ENCODE measurements at regions not wholly inside any gene's neighbourhood (a gene's known extent, or its start where the extent isn't known, plus 50 kb on each side); places are given as distances from the start of the nearest gene placed in this dataset.

DNA sequence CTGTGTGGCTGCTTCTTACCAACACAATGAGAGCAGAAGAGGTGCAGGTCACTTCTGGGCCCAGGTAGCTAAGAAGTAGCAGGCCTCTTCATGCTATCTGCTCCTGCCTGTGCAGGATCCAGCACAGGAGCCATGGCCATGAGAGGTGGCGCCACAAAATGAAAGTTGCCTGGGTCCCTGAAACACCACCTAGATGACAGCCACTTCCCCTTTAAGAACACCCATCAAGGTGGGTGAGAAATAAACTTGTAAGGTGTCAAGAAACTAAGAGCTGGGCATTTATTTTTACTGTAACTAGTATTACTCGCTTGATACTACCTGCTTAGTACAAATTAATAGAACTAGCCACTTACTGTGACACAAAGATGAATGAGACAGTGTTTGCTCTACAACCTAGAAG lies 484.6 kb upstream of the TBL1XR1 start:
- Histone ChIP-seq H3K27ac (ENCODE audit: low read depth, low read length) (no peak overlapping the region), H3K4me1 (ENCODE audit: control insufficient read depth, insufficient read depth, low read length) (peaks cover 3% of the 10 kb centered on the region; the same call in 1 of the 2 replicates), H3K36me3 (ENCODE audit: control insufficient read depth, insufficient read depth, low read length) (no peaks in the 10 kb centered on the region), H3K9ac (ENCODE audit: low read length) (no peak overlapping the region), H3K27me3 (ENCODE audit: control insufficient read depth, insufficient read depth, low read length) (no peaks in the 10 kb centered on the region), H3K9me3 (ENCODE audit: control insufficient read depth, insufficient read depth, low read depth, low read length) (no peaks in the 10 kb centered on the region), H3K4me3 (ENCODE audit: low read depth, low read length) (no peak overlapping the region)

DNA sequence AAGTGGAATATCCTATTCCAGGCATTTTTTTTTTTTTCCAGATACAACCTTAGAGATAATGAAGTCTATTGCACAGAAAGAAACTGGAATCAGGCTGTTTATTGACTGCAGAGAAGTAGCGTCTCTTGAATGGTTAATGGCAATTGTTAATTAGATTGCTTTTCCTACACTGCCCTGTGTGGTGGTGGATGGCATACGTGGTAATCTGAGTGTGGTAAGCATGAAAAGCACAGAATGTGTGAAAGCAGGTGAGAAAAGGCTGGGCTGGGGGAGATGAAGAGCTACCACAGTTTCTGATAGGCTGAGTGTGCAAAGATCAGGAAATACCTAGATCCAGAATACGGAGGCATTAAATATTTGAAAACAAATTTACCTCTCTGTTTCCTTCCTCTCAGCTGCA lies 486.3 kb upstream of the TBL1XR1 start:
- Histone ChIP-seq H3K27me3 (ENCODE audit: control insufficient read depth, insufficient read depth, low read length) (no peaks in the 10 kb centered on the region), H3K36me3 (ENCODE audit: control insufficient read depth, insufficient read depth, low read length) (no peaks in the 10 kb centered on the region), H3K9me3 (ENCODE audit: control insufficient read depth, insufficient read depth, low read depth, low read length) (no peaks in the 10 kb centered on the region), H3K4me1 (ENCODE audit: control insufficient read depth, insufficient read depth, low read length) (peaks cover 3% of the 10 kb centered on the region; the same call in 1 of the 2 replicates), H3K27ac (ENCODE audit: low read depth, low read length) (no peak overlapping the region), H3K4me3 (ENCODE audit: low read depth, low read length) (no peak overlapping the region), H3K9ac (ENCODE audit: low read length) (no peak overlapping the region)

DNA sequence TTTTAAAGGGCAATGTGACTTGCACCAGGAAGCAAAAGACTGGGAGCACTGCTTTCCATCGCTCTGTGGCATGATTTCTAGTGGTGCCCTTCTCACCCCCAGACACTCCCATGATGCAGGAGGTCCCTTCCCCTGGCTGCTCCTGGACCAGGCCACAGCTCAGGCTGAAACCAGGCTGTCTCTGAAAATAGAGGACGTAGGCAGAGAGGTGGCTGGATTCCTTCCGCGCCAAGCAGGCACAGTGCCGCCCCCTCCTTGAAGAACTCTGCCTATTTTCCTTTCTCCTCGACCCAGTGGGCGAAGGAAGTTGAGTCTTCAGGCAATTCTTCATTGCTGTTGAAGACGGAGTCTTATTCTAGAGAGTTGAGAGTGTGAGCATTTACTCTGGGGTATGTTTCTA lies 489.4 kb upstream of the TBL1XR1 start:
- Histone ChIP-seq H3K27me3 (ENCODE audit: control insufficient read depth, insufficient read depth, low read length) (no peaks in the 10 kb centered on the region), H3K4me1 (ENCODE audit: control insufficient read depth, insufficient read depth, low read length) (no peaks in the 10 kb centered on the region), H3K9ac (ENCODE audit: low read length) (no peak overlapping the region), H3K4me3 (ENCODE audit: low read depth, low read length) (no peak overlapping the region), H3K27ac (ENCODE audit: low read depth, low read length) (no peak overlapping the region), H3K9me3 (ENCODE audit: control insufficient read depth, insufficient read depth, low read depth, low read length) (no peaks in the 10 kb centered on the region), H3K36me3 (ENCODE audit: control insufficient read depth, insufficient read depth, low read length) (no peaks in the 10 kb centered on the region)

DNA sequence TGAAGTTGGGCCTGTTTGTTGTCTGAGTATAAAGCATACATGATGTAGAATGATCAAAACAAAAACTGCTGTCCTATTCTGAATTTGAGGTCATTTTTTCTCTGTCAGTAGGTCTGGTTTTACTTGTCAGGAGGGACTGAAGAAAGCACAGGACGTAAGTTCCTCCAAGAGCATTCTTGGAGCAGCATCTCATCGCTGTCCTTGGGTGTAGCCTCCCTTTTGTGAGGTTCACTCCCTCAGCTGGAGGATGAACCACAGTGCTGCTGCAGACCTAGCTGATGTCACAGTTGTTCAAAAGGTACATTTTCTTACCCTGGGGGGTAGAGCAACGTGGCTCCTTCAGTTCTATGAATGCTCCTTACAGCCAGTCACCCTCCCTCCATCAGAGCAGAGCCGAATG lies 490.0 kb upstream of the TBL1XR1 start:
- no peaks in the 10 kb centered on the region for H3K4me1 ChIP-seq (ENCODE audit: control insufficient read depth, insufficient read depth, low read length)
- no peaks in the 10 kb centered on the region for H3K9me3 ChIP-seq (ENCODE audit: control insufficient read depth, insufficient read depth, low read depth, low read length)
- H3K27me3 ChIP-seq (ENCODE audit: control insufficient read depth, insufficient read depth, low read length) = no peaks in the 10 kb centered on the region
- no peaks in the 10 kb centered on the region for H3K36me3 ChIP-seq (ENCODE audit: control insufficient read depth, insufficient read depth, low read length)
- no peak overlapping the region for H3K27ac ChIP-seq (ENCODE audit: low read depth, low read length)
- H3K4me3 ChIP-seq (ENCODE audit: low read depth, low read length) = no peak overlapping the region
- no peak overlapping the region for H3K9ac ChIP-seq (ENCODE audit: low read length)

DNA sequence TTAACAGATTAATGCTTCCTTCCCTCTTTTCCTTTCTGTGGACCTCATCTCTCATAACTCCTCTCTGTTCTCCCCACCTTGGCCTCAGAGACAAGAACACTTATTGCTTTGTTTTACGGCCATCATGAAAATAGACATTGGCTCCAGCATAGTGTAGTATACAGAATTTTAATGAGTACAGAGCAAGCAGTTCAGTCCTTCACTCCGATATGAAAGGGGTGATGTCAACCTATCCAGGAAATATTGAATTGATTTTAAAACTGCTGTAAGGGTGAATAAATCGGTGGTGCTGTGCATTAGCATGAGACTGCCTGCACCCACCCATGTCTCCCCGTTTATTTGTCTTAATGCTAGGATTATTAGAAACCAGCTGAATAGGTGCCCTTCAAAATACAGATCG lies 490.9 kb upstream of the TBL1XR1 start:
- Histone ChIP-seq H3K9ac (ENCODE audit: low read length) (no peak overlapping the region), H3K27me3 (ENCODE audit: control insufficient read depth, insufficient read depth, low read length) (no peaks in the 10 kb centered on the region), H3K27ac (ENCODE audit: low read depth, low read length) (no peak overlapping the region), H3K4me1 (ENCODE audit: control insufficient read depth, insufficient read depth, low read length) (no peaks in the 10 kb centered on the region), H3K36me3 (ENCODE audit: control insufficient read depth, insufficient read depth, low read length) (no peaks in the 10 kb centered on the region), H3K9me3 (ENCODE audit: control insufficient read depth, insufficient read depth, low read depth, low read length) (no peaks in the 10 kb centered on the region), H3K4me3 (ENCODE audit: low read depth, low read length) (no peak overlapping the region)

DNA sequence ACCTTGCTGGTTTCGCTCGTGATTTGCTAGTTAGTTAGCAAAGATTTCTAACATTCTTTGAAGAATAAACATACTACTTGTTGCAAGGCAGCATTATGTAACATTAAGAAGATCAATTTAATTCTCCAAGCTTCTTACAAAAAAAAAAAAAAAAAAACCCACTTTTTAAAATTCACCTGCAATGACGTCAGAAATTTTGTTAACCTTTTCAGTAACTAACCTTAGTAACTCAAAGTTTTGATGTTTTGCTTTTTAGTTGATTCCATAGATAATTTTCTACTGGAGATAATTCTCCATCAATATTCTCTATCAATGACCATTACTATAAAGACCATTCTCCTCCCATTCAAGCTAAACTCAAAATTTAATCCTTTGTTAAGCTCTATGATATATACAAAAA lies 491.8 kb upstream of the TBL1XR1 start:
- no peaks in the 10 kb centered on the region for H3K9me3 ChIP-seq (ENCODE audit: control insufficient read depth, insufficient read depth, low read depth, low read length)
- H3K27me3 ChIP-seq (ENCODE audit: control insufficient read depth, insufficient read depth, low read length) = no peaks in the 10 kb centered on the region
- H3K4me3 ChIP-seq (ENCODE audit: low read depth, low read length) = no peak overlapping the region
- no peak overlapping the region for H3K27ac ChIP-seq (ENCODE audit: low read depth, low read length)
- H3K4me1 ChIP-seq (ENCODE audit: control insufficient read depth, insufficient read depth, low read length) = peaks cover 5% of the 10 kb centered on the region; the same call in 1 of the 2 replicates
- H3K36me3 ChIP-seq (ENCODE audit: control insufficient read depth, insufficient read depth, low read length) = no peaks in the 10 kb centered on the region
- H3K9ac ChIP-seq (ENCODE audit: low read length) = no peak overlapping the region

DNA sequence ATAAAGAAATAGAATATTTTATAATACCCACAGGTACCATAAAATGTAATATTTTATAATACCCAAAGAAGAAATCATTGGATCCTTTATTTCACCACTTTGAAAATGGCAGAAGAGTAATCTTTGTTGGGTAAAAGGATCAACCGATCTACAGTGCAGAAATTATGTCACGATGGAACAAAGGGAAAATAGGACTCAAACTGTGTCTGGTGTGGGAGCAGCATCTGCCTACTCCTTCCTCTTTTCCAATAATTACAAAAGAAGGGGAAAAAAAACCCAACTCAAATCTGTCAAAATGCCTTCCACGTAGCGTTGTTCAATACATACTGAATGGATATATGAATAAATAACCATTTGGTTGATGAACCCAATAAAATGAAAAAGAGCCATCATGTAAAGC lies 492.6 kb upstream of the TBL1XR1 start:
- H3K36me3 ChIP-seq (ENCODE audit: control insufficient read depth, insufficient read depth, low read length) = no peaks in the 10 kb centered on the region
- H3K9me3 ChIP-seq (ENCODE audit: control insufficient read depth, insufficient read depth, low read depth, low read length) = no peaks in the 10 kb centered on the region
- H3K4me3 ChIP-seq (ENCODE audit: low read depth, low read length) = no peak overlapping the region
- peaks cover 5% of the 10 kb centered on the region; the same call in 1 of the 2 replicates for H3K4me1 ChIP-seq (ENCODE audit: control insufficient read depth, insufficient read depth, low read length)
- no peak overlapping the region for H3K9ac ChIP-seq (ENCODE audit: low read length)
- no peaks in the 10 kb centered on the region for H3K27me3 ChIP-seq (ENCODE audit: control insufficient read depth, insufficient read depth, low read length)
- H3K27ac ChIP-seq (ENCODE audit: low read depth, low read length) = no peak overlapping the region

DNA sequence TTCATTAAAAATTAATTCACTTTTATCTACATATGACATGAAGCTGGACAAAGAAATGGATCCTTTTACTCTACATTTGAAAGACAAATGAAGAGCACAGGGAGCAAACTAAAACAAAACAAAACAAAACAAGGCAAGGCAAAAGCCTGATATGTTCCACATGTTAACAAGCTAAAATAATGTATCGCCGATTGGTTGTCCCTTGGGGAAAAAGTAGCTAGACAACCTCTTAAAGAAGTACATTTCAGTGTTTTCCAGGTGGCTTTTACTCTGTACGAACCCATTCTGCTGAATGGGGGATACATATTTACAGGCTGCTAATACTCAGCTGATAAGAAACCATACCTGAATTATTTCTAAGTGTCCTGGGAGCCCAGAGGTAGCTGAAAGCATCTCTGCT lies 493.0 kb upstream of the TBL1XR1 start:
- Histone ChIP-seq H3K9me3 (ENCODE audit: control insufficient read depth, insufficient read depth, low read depth, low read length) (no peaks in the 10 kb centered on the region), H3K4me1 (ENCODE audit: control insufficient read depth, insufficient read depth, low read length) (peaks cover 5% of the 10 kb centered on the region; the same call in 1 of the 2 replicates)

DNA sequence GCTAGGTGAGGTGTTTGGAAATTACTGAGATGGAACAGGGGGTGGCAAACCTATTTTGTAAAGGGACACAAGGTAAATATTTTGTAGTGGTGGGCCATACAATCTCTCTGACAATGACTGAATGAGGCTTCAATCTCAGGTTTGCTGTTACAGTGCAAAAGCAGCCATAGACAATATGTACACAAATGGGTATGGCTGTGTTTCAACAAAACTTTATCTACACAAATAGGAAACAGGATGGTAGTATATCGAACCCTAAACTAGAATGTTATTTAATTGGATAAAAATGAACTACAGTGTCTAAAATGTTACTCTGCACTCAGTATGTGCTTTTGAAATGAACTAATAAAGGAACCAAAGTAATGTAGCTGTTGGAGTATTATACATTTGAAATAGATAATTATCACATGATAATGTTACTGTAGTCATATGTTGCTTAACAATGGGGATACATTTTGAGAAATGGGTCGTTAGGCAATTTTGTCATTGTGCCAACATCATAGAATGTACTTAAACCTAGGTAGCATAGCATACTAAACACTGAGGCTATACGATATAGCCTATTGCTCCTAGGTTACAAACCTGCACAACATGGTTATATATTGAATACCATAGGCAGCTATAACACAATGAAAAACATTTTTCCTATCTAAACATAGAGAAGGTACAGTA lies 495.2 kb upstream of the TBL1XR1 start:
- H3K27ac ChIP-seq (ENCODE audit: low read depth, low read length) = no peak overlapping the region
- H3K36me3 ChIP-seq (ENCODE audit: control insufficient read depth, insufficient read depth, low read length) = no peaks in the 10 kb centered on the region
- H3K9me3 ChIP-seq (ENCODE audit: control insufficient read depth, insufficient read depth, low read depth, low read length) = no peaks in the 10 kb centered on the region
- H3K27me3 ChIP-seq (ENCODE audit: control insufficient read depth, insufficient read depth, low read length) = no peaks in the 10 kb centered on the region
- H3K9ac ChIP-seq (ENCODE audit: low read length) = no peak overlapping the region
- H3K4me1 ChIP-seq (ENCODE audit: control insufficient read depth, insufficient read depth, low read length) = peaks cover 5% of the 10 kb centered on the region; the same call in 1 of the 2 replicates
- H3K4me3 ChIP-seq (ENCODE audit: low read depth, low read length) = no peak overlapping the region

More for the DNA sequence above, 493.0 kb upstream of the TBL1XR1 start:
- no peaks in the 10 kb centered on the region for H3K27me3 ChIP-seq (ENCODE audit: control insufficient read depth, insufficient read depth, low read length)
- no peaks in the 10 kb centered on the region for H3K36me3 ChIP-seq (ENCODE audit: control insufficient read depth, insufficient read depth, low read length)
- no peak overlapping the region for H3K9ac ChIP-seq (ENCODE audit: low read length)
- H3K4me3 ChIP-seq (ENCODE audit: low read depth, low read length) = no peak overlapping the region
- H3K27ac ChIP-seq (ENCODE audit: low read depth, low read length) = no peak overlapping the region

DNA sequence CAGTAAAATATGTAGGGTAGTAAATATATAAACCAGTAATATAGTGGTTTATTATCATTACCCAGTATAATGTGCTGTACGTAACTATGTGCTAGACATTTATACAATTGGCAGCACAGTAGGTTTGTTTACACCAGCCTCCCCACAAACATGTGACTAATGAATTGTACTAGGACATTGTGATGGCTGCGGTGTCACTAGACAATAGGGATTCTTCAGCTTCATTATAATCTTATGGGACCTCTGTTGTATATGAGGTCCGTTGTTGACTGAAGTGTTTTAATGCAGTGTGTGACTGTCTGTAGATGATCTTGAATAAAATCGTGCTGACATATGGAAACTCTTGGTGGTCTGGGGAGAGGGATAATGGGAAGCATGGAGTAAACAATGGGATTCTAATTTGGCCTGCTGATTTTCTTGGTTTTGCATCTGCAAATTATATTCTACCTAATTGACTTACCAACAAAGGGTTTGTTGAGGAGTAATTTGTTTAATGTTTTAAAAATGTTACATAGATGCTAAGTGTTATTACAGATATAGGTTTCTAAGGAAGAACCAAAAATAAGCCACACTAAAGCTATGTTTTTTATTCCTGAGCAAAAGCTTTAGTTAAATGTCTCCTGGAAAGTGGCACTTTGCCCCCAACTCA lies 496.5 kb upstream of the TBL1XR1 start:
- H3K36me3 ChIP-seq (ENCODE audit: control insufficient read depth, insufficient read depth, low read length) = no peaks in the 10 kb centered on the region
- H3K27ac ChIP-seq (ENCODE audit: low read depth, low read length) = no peak overlapping the region
- H3K4me1 ChIP-seq (ENCODE audit: control insufficient read depth, insufficient read depth, low read length) = peaks cover 5% of the 10 kb centered on the region; the same call in 1 of the 2 replicates
- H3K4me3 ChIP-seq (ENCODE audit: low read depth, low read length) = no peak overlapping the region
- no peaks in the 10 kb centered on the region for H3K27me3 ChIP-seq (ENCODE audit: control insufficient read depth, insufficient read depth, low read length)
- H3K9me3 ChIP-seq (ENCODE audit: control insufficient read depth, insufficient read depth, low read depth, low read length) = no peaks in the 10 kb centered on the region
- no peak overlapping the region for H3K9ac ChIP-seq (ENCODE audit: low read length)

DNA sequence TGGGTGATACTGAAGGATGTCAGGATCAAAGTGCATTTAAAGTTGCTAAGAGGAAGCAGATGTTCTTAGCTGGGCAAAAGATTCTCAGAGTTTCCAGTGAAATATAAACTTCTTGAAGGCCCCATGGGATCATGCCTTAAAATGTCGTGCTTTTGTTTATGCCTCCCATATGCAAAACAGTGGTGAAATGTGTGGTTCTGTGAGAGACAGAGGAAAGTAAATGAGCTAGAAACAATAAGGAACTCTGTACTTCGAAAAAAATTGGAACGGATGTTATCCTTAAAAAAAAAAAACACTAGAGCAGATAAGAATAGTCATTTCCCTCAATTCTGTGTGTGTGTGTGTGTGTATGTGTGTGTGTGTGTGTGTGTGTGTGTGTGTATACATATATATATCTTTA lies 497.0 kb upstream of the TBL1XR1 start:
- no peaks in the 10 kb centered on the region for H3K27me3 ChIP-seq (ENCODE audit: control insufficient read depth, insufficient read depth, low read length)
- peaks cover 5% of the 10 kb centered on the region; the same call in 1 of the 2 replicates for H3K4me1 ChIP-seq (ENCODE audit: control insufficient read depth, insufficient read depth, low read length)
- no peaks in the 10 kb centered on the region for H3K9me3 ChIP-seq (ENCODE audit: control insufficient read depth, insufficient read depth, low read depth, low read length)
- H3K27ac ChIP-seq (ENCODE audit: low read depth, low read length) = no peak overlapping the region
- no peaks in the 10 kb centered on the region for H3K36me3 ChIP-seq (ENCODE audit: control insufficient read depth, insufficient read depth, low read length)
- no peak overlapping the region for H3K9ac ChIP-seq (ENCODE audit: low read length)
- H3K4me3 ChIP-seq (ENCODE audit: low read depth, low read length) = no peak overlapping the region

All from HUES6 (cell line).